ENCODE measurements at regions not wholly inside any gene's neighbourhood (a gene's known extent, or its start where the extent isn't known, plus 50 kb on each side); places are given as distances from the start of the nearest gene placed in this dataset.

GRCh38 chr22:27650985-27651384, 150.6 kb downstream of the MN1 start:
- TF ChIP-seq CTCF (IDR thresholded peaks at IDR 0.05; ENCODE audit: low read depth, low read length, missing control alignments): no peak

GRCh38 chr22:27651486-27651885, 150.1 kb downstream of the MN1 start:
- no peak for DNase-seq (ENCODE audit: low read depth)
- no peak overlapping the region for H3K4me3 ChIP-seq (ENCODE audit: low read depth, low read length)
- TF ChIP-seq CTCF (IDR thresholded peaks at IDR 0.05; ENCODE audit: low read depth, low read length, missing control alignments): no peak

More at GRCh38 chr22:27650985-27651384, 150.6 kb downstream of the MN1 start:
- DNase-seq (ENCODE audit: low read depth): no peak
- no peak overlapping the region for H3K4me3 ChIP-seq (ENCODE audit: low read depth, low read length)

- H3K4me3 ChIP-seq (ENCODE audit: low read depth, low read length): no peak overlapping the region
- DNase-seq (ENCODE audit: low read depth): no peak
- no peak for TF ChIP-seq CTCF (IDR thresholded peaks at IDR 0.05; ENCODE audit: low read depth, low read length, missing control alignments)
Observed at GRCh38 chr22:27654546-27655445, 146.8 kb downstream of the MN1 start.

GRCh38 chr22:27655582-27656185, 145.9 kb downstream of the MN1 start:
- no peak overlapping the region for H3K4me3 ChIP-seq (ENCODE audit: low read depth, low read length)
- no peak for DNase-seq (ENCODE audit: low read depth)
- TF ChIP-seq CTCF (IDR thresholded peaks at IDR 0.05; ENCODE audit: low read depth, low read length, missing control alignments): no peak

GRCh38 chr22:27656970-27657369, 144.6 kb downstream of the MN1 start:
- H3K4me3 ChIP-seq (ENCODE audit: low read depth, low read length): no peak overlapping the region

GRCh38 chr22:27660306-27660705, 141.2 kb downstream of the MN1 start:
- TF ChIP-seq CTCF (IDR thresholded peaks at IDR 0.05; ENCODE audit: low read depth, low read length, missing control alignments): no peak
- DNase-seq (ENCODE audit: low read depth): no peak
- no peak overlapping the region for H3K4me3 ChIP-seq (ENCODE audit: low read depth, low read length)

More at GRCh38 chr22:27656970-27657369, 144.6 kb downstream of the MN1 start:
- no peak for TF ChIP-seq CTCF (IDR thresholded peaks at IDR 0.05; ENCODE audit: low read depth, low read length, missing control alignments)
- no peak for DNase-seq (ENCODE audit: low read depth)
